ENCODE measurements at regions not wholly inside any gene's neighbourhood (a gene's known extent, or its start where the extent isn't known, plus 50 kb on each side); places are given as distances from the start of the nearest gene placed in this dataset.

DNA sequence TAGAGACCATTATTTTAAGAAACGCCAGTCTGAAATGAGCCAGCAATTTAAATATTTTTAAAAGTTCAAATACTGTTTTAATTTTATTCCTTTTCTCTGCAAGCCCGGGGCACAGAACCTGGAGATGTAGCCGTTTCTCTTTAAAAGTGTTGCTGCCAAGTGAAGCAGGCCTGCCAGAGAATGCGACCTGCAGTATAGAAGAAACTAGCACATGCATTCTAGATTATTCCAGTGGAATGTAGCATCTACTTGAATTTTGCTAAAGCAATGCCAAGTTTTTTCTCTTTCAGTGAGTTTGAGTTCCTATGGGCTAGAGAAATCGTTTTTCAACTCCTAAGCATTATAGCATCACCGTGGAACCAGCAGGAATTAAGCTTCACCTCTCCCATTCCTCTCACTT is 101.3 kb downstream of the QRSL1 start:
- TF ChIP-seq CEBPB (tag; IDR thresholded peaks at IDR 0.05), result no peak
- no peak for TF ChIP-seq FOXK2 (conservative IDR thresholded peaks at IDR 0.05 in 1 of 2, IDR thresholded peaks at IDR 0.05 in 1 of 2; ENCODE audit: low read depth in 2 of 2)
- TF ChIP-seq BACH1 (tag; IDR thresholded peaks at IDR 0.05), result no peak
- no peak for TF ChIP-seq HCFC1 (IDR thresholded peaks at IDR 0.05; ENCODE audit: low read depth, low read length)
- TF ChIP-seq, protein P1, sequence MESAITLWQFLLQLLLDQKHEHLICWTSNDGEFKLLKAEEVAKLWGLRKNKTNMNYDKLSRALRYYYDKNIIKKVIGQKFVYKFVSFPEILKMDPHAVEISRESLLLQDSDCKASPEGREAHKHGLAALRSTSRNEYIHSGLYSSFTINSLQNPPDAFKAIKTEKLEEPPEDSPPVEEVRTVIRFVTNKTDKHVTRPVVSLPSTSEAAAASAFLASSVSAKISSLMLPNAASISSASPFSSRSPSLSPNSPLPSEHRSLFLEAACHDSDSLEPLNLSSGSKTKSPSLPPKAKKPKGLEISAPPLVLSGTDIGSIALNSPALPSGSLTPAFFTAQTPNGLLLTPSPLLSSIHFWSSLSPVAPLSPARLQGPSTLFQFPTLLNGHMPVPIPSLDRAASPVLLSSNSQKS (CRISPR knock-in tag; IDR thresholded peaks at IDR 0.05), result no peak
- TF ChIP-seq, protein P2, sequence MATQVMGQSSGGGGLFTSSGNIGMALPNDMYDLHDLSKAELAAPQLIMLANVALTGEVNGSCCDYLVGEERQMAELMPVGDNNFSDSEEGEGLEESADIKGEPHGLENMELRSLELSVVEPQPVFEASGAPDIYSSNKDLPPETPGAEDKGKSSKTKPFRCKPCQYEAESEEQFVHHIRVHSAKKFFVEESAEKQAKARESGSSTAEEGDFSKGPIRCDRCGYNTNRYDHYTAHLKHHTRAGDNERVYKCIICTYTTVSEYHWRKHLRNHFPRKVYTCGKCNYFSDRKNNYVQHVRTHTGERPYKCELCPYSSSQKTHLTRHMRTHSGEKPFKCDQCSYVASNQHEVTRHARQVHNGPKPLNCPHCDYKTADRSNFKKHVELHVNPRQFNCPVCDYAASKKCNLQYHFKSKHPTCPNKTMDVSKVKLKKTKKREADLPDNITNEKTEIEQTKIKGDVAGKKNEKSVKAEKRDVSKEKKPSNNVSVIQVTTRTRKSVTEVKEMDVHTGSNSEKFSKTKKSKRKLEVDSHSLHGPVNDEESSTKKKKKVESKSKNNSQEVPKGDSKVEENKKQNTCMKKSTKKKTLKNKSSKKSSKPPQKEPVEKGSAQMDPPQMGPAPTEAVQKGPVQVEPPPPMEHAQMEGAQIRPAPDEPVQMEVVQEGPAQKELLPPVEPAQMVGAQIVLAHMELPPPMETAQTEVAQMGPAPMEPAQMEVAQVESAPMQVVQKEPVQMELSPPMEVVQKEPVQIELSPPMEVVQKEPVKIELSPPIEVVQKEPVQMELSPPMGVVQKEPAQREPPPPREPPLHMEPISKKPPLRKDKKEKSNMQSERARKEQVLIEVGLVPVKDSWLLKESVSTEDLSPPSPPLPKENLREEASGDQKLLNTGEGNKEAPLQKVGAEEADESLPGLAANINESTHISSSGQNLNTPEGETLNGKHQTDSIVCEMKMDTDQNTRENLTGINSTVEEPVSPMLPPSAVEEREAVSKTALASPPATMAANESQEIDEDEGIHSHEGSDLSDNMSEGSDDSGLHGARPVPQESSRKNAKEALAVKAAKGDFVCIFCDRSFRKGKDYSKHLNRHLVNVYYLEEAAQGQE (IDR thresholded peaks at IDR 0.05; ENCODE audit: borderline replicate concordance), result no peak
- TF ChIP-seq, protein P2 (CRISPR knock-in tag; IDR thresholded peaks at IDR 0.05; ENCODE audit: low read depth), result no peak

Measured in K562 (cell line).